Nephron progenitor cell (in vitro differentiated cells): ENCODE measurements at regions not wholly inside any gene's neighbourhood (a gene's known extent, or its start where the extent isn't known, plus 50 kb on each side); places are given as distances from the start of the nearest gene placed in this dataset.

ENCODE experiments used
- DNase-seq: peaks from one replicate; pipeline ENCODE4 v3.0.0; 2021
- H3K27ac Mint-ChIP-seq: 2 replicates; pipeline ENCODE4 v1.8.0; 2021; ENCODE audit warnings: mild to moderate bottlenecking, moderate library complexity, mixed read lengths
- H3K27me3 Mint-ChIP-seq: 2 replicates; pipeline ENCODE4 v1.8.0; 2021; ENCODE audit warnings: mild to moderate bottlenecking, low read depth, mixed read lengths; ENCODE audit not compliant: poor library complexity
- H3K36me3 Mint-ChIP-seq: 2 replicates; pipeline ENCODE4 v1.8.0; 2021; ENCODE audit warnings: low read depth, mixed read lengths
- H3K4me1 Mint-ChIP-seq: 2 replicates; pipeline ENCODE4 v1.8.0; 2021; ENCODE audit warnings: mixed read lengths
- H3K4me3 Mint-ChIP-seq: 2 replicates; pipeline ENCODE4 v1.8.0; 2021; ENCODE audit warnings: mild to moderate bottlenecking, moderate library complexity, mixed read lengths
- H3K9me3 Mint-ChIP-seq: 2 replicates; pipeline ENCODE4 v1.8.0; 2021; ENCODE audit warnings: mild to moderate bottlenecking, moderate library complexity, mixed read lengths
- TF ChIP-seq, protein P1 (sequence below): fragments of 200-600 bp; sonication (generic); IDR thresholded peaks from 2 replicates; pipeline ENCODE4 v1.5.0; 2021; ENCODE audit warnings: antibody characterized with exemption

DNA sequence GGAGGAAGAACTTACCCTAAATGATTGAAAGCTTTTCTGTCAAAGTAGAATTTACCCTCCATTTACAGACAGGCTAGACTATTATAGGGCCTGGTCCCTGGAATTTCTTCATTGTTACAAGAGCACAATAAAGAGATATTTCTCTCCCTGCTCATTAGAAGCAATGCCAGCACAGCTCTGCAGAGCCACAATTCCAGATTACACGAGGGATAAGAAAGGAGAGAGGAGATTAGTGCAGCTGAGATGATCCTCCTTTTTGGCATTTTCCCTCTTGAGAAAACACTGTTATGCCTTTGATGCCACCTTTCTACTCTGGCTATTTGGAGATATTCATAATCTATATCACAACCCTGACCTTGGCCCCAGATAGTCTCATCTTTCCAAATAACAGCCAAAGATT is 1119.5 kb upstream of the TMPRSS15 start:
- TF ChIP-seq, protein P1, sequence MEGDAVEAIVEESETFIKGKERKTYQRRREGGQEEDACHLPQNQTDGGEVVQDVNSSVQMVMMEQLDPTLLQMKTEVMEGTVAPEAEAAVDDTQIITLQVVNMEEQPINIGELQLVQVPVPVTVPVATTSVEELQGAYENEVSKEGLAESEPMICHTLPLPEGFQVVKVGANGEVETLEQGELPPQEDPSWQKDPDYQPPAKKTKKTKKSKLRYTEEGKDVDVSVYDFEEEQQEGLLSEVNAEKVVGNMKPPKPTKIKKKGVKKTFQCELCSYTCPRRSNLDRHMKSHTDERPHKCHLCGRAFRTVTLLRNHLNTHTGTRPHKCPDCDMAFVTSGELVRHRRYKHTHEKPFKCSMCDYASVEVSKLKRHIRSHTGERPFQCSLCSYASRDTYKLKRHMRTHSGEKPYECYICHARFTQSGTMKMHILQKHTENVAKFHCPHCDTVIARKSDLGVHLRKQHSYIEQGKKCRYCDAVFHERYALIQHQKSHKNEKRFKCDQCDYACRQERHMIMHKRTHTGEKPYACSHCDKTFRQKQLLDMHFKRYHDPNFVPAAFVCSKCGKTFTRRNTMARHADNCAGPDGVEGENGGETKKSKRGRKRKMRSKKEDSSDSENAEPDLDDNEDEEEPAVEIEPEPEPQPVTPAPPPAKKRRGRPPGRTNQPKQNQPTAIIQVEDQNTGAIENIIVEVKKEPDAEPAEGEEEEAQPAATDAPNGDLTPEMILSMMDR, result no peak
- Mint-ChIP-seq H3K27ac (no peak overlapping the region), H3K9me3 (no peaks in the 10 kb centered on the region), H3K27me3 (no peaks in the 10 kb centered on the region), H3K4me3 (no peak overlapping the region), H3K36me3 (no peaks in the 10 kb centered on the region), H3K4me1 (no peaks in the 10 kb centered on the region)
- DNase-seq, result no peak

DNA sequence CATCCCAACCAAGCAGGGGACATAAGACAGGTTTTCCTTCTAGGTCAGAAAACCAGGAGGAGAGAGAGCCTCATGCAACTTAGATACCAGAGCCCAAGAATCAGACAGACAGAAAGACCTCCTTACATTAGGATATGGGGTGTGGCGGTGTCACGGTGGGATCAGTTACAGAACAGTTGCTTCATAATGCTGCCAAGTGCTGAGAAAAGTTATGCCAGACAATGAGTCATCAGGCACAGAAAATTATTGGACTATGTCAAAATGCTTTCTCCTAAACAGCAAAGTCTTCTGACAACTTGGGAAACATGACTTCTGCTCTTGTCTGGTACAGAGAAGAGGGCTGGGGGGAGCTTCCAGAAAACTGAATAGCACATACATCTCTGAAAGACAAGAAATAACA is 1120.2 kb upstream of the TMPRSS15 start:
- TF ChIP-seq, protein P1, result no peak
- Mint-ChIP-seq H3K36me3 (no peaks in the 10 kb centered on the region), H3K27ac (no peak overlapping the region)

DNA sequence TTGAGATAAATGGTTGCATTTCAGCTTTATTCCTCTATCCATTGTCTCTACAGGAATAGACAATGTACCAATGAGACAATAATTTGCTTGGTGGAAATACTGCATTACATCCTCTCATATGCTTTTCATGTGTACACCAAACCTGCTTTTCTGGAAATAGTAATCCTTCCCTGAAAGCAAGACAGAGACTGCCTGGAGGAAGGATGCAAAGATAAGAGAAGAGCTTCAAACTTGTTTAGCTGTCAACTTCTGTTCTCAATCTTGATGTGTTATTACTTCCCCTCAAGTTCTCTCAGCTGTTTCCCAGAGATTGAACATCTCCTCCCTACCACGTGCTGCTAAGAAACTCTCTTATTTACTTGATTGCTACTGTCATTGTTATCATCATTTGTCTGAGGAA is 1125.4 kb upstream of the TMPRSS15 start:
- Mint-ChIP-seq H3K27ac (no peak overlapping the region), H3K36me3 (no peaks in the 10 kb centered on the region), H3K9me3 (no peaks in the 10 kb centered on the region), H3K27me3 (no peaks in the 10 kb centered on the region), H3K4me1 (no peaks in the 10 kb centered on the region), H3K4me3 (no peak overlapping the region)
- DNase-seq, result no peak
- TF ChIP-seq, protein P1, result no peak

More for the DNA sequence above, 1120.2 kb upstream of the TMPRSS15 start:
- H3K27me3 Mint-ChIP-seq, result no peaks in the 10 kb centered on the region
- DNase-seq, result no peak
- no peaks in the 10 kb centered on the region for H3K4me1 Mint-ChIP-seq
- H3K9me3 Mint-ChIP-seq, result no peaks in the 10 kb centered on the region
- H3K4me3 Mint-ChIP-seq, result no peak overlapping the region

DNA sequence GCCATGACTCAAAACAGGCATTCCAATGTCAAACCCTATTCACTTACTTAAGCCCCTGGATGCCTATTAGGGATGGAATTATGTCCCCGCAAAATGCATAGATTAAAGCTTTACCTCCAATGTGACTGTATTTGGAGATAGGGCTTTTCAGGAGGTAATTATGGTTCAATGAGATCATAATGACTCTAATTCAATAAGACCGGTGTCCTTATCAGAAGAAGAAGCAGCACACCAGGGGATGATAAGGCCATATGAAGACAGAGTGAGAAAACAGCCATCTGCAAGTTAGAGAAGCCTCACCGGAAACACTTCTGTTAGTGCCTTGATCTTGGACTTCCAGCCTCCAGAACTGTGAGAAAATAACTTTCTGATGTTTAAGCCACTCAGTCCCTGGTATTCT is 1131.8 kb upstream of the TMPRSS15 start:
- no peak for DNase-seq
- no peaks in the 10 kb centered on the region for H3K27me3 Mint-ChIP-seq
- no peak overlapping the region for H3K4me3 Mint-ChIP-seq
- no peak overlapping the region for H3K27ac Mint-ChIP-seq
- no peaks in the 10 kb centered on the region for H3K36me3 Mint-ChIP-seq
- no peaks in the 10 kb centered on the region for H3K9me3 Mint-ChIP-seq
- H3K4me1 Mint-ChIP-seq, result no peaks in the 10 kb centered on the region
- TF ChIP-seq, protein P1, result no peak

DNA sequence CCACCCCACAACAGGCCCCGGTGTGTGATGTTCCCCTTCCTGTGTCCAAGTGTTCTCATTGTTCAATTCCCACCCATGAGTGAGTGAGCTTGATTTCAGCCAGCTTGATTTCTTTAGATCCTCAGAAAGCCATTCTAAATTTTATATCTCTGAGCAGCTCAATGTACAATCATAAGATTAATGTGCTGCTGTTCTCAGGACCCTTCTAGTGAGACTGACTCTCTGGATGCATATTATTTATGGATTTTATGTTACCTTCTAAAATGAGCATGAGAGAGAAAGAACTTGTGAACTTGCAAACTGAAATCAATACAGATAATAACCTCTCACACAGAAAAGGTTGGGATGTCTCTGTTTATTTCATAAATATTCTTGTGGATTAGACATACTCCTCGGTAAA is 1133.5 kb upstream of the TMPRSS15 start:
- no peaks in the 10 kb centered on the region for H3K9me3 Mint-ChIP-seq
- TF ChIP-seq, protein P1, result no peak
- H3K27ac Mint-ChIP-seq, result no peak overlapping the region
- H3K4me3 Mint-ChIP-seq, result no peak overlapping the region
- no peaks in the 10 kb centered on the region for H3K36me3 Mint-ChIP-seq
- H3K27me3 Mint-ChIP-seq, result no peaks in the 10 kb centered on the region
- no peaks in the 10 kb centered on the region for H3K4me1 Mint-ChIP-seq
- no peak for DNase-seq

DNA sequence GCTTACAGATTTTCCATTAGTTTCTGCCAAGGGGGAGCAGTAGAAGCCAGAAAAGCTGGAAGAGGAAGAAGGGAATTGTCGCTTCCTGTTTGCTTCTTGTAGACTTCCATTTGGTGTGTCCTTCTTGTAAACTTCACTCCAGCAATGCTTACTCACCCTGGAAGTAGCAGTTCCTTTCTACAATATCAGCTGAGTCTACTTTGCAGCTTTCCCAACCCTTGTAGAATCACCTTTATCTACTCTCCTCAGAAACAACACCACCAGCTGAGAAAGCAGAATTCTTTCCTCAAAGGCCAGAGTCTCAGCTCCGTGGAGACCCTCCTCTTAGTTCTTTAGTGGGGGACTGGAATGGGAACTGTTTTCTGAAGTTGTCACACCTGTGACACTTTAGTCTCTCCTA is 1136.7 kb upstream of the TMPRSS15 start:
- Mint-ChIP-seq H3K4me1 (no peaks in the 10 kb centered on the region), H3K9me3 (peaks cover 21% of the 10 kb centered on the region), H3K27ac (no peak overlapping the region), H3K27me3 (no peaks in the 10 kb centered on the region), H3K4me3 (no peak overlapping the region), H3K36me3 (peaks cover 4% of the 10 kb centered on the region)
- no peak for DNase-seq
- TF ChIP-seq, protein P1, result no peak
